ENCODE measurements at regions not wholly inside any gene's neighbourhood (a gene's known extent, or its start where the extent isn't known, plus 50 kb on each side); places are given as distances from the start of the nearest gene placed in this dataset.

DNA sequence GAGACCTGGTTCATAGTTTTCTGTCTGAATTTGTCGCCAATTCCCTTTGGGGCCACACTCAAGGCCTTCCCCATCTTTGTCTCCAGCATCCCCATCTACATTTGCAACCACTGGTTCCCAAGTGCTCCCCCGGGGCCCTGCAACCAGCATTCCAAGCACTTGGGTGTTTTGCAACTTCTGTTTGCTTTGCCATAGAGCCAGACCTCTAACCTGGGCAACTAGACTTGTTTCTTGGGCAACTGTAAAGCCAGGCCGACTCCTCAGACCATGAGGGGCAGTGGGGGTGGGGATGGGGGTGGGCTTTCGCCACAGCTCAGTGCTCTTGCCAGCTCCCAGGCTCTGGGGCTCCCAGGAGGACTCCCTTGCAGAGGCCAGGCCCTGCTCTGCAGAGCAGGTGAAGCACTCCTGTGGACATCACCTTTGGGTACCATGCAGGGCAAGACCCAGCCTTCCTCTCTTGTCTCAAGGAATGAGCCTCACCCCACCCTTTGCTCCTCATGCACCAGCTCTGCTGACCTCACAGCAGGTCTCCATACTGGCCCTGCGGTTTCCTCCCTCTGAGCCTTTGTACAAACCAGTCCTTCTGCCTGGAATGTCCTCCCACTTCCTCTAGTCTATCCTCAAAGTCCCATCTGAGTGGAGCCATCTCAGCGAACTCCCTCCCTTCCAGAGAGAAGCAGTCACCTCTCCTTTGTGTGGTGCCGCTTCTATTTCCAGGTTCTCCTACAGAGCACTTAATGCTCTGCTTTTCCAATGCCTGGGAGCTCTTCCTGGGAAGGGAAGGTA, 126.7 kb upstream of the MYCN start:
- no peak overlapping the region for H3K27ac ChIP-seq
- TF ChIP-seq ZFX (IDR thresholded peaks at IDR 0.05; ENCODE audit: borderline replicate concordance) (no peak), CTCF (IDR thresholded peaks at IDR 0.05) (no peak)

GRCh38 chr2:15814403-15814802, 125.9 kb upstream of the MYCN start:
- TF ChIP-seq ZFX (IDR thresholded peaks at IDR 0.05; ENCODE audit: borderline replicate concordance), result no peak
- no peak for TF ChIP-seq CTCF (IDR thresholded peaks at IDR 0.05)
- H3K27ac ChIP-seq, result no peak overlapping the region

- TF ChIP-seq CTCF (IDR thresholded peaks at IDR 0.05) (no peak), ZFX (IDR thresholded peaks at IDR 0.05; ENCODE audit: borderline replicate concordance) (no peak)
- H3K27ac ChIP-seq, result no peak overlapping the region
Observed at GRCh38 chr2:15814946-15815345, 125.4 kb upstream of the MYCN start.

GRCh38 chr2:15816226-15816625, 124.1 kb upstream of the MYCN start:
- H3K27ac ChIP-seq, result no peak overlapping the region
- TF ChIP-seq CTCF (IDR thresholded peaks at IDR 0.05) (no peak), ZFX (IDR thresholded peaks at IDR 0.05; ENCODE audit: borderline replicate concordance) (no peak)

GRCh38 chr2:15816674-15817406, 123.5 kb upstream of the MYCN start:
- TF ChIP-seq ZFX (IDR thresholded peaks at IDR 0.05; ENCODE audit: borderline replicate concordance), result no peak
- no peak for TF ChIP-seq CTCF (IDR thresholded peaks at IDR 0.05)
- no peak overlapping the region for H3K27ac ChIP-seq

- TF ChIP-seq CTCF (IDR thresholded peaks at IDR 0.05) (no peak), ZFX (IDR thresholded peaks at IDR 0.05; ENCODE audit: borderline replicate concordance) (no peak)
- H3K27ac ChIP-seq, result no peak overlapping the region
Observed at GRCh38 chr2:15817748-15818147, 122.6 kb upstream of the MYCN start.

DNA sequence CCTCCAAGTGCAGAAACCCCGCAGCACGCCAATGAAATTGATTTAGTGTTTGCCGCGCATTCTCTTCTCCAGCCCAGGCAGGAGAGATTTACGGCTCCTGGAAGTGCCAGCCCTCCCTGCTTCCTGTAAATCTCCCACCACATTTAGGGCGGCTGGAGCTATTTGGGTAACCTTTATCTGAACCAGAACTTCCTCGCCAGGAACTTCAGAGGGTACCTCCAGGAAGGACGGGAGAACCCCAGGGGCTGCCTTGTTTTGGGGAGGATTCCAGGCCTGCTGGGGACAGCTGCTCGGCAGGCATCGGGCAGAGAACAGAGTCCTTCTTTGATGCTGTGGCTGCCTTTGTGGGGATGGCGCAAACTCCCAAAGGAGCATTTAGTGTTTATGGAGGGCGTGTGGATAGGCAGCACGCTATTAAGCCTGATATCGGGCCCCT, 122.0 kb upstream of the MYCN start:
- TF ChIP-seq ZFX (IDR thresholded peaks at IDR 0.05; ENCODE audit: borderline replicate concordance) (no peak), CTCF (IDR thresholded peaks at IDR 0.05) (no peak)
- no peak overlapping the region for H3K27ac ChIP-seq

Data from 22Rv1 (cell line).